Vagina (tissue), 2 donors: ENCODE measurements at regions not wholly inside any gene's neighbourhood (a gene's known extent, or its start where the extent isn't known, plus 50 kb on each side); places are given as distances from the start of the nearest gene placed in this dataset.
"Not testable (repeated sequence)": the region's sequence is repeated elsewhere in the genome, so short reads cannot be mapped to it uniquely, and the experiment has no call there.

Experiments used
- DNase-seq, 2 donors: peaks; one replicate each; pipeline ENCODE4 v3.0.0-alpha.2; 2017; ENCODE audit errors: extremely low spot score in 2 of 2
- H3K27ac ChIP-seq: fragments of 200-600 bp; sonication (generic); one replicate; pipeline ENCODE4 v1.5.1; 2019
- H3K27me3 ChIP-seq: fragments of 200-600 bp; sonication (generic); one replicate; pipeline ENCODE4 v1.5.1; 2019
- H3K36me3 ChIP-seq, 2 donors: fragments of 200-600 bp; sonication (generic); one replicate each; pipeline ENCODE4 v1.5.1; 2017 to 2019
- H3K4me1 ChIP-seq: fragments of 200-600 bp; sonication (generic); one replicate; pipeline ENCODE4 v1.5.1; 2019
- H3K4me3 ChIP-seq, 2 donors: fragments of 200-600 bp; sonication (generic); 1 replicate in 1 of 2; 2 replicates in 1 of 2; pipeline ENCODE4 v1.5.1; 2016 to 2019
- H3K9me3 ChIP-seq: fragments of 200-600 bp; sonication (generic); one replicate; pipeline ENCODE4 v1.5.1; 2019
- POLR2A ChIP-seq, 2 donors: fragments of 450-650 bp; IDR thresholded peaks; one replicate each; pipeline ENCODE4 v1.6.1; 2017; ENCODE audit warnings: antibody characterized with exemption in 2 of 2, mild to moderate bottlenecking in 2 of 2, moderate library complexity in 2 of 2
- POLR2AphosphoS5 ChIP-seq, 2 donors: sonication (generic); formaldehyde crosslinking; IDR thresholded peaks; one replicate each; pipeline ENCODE4 v1.9.0; 2017; ENCODE audit warnings: antibody characterized with exemption in 2 of 2, mild to moderate bottlenecking in 2 of 2, low read depth in 1 of 2; ENCODE audit not compliant: insufficient read depth in 1 of 2
- intact Hi-C: fragments of 100-400 bp; cut with DNase I; formaldehyde crosslinking; loops from one replicate; pipeline ENCODE4 v1.15.1; 2023
- TF ChIP-seq, protein P1 (sequence below), 3 experiments: fragments of 450-650 bp in 2 of 3; fragments of 200-600 bp in 1 of 3; sonication (generic) in 1 of 3; IDR thresholded peaks; one replicate each; pipeline ENCODE4 v1.5.1; 2017 to 2019; ENCODE audit warnings: antibody characterized with exemption in 3 of 3, mild to moderate bottlenecking in 2 of 3, moderate library complexity in 2 of 3

DNA sequence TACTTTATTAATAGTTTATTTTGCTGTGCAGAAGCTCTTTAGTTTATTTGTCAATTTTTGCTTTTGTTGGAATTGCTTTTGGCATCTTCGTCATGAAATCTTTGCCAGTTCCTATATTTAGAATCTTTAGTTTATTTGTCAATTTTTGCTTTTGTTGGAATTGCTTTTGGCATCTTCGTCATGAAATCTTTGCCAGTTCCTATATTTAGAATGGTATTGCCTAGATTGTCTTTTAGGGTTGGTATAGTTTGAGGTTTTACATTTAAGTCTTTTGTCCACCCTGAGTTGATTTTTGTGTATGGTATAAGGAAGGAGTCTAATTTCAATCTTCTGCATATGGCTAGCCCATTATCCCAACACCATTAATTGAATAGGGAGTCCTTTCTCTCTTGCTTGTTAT lies 93.9 kb upstream of the TCF21 start:
- H3K9me3 ChIP-seq, H3K27me3 ChIP-seq, intact Hi-C loops, H3K4me1 ChIP-seq, DNase-seq, H3K4me3 ChIP-seq, H3K27ac ChIP-seq, H3K36me3 ChIP-seq: not testable (repeated sequence)

DNA sequence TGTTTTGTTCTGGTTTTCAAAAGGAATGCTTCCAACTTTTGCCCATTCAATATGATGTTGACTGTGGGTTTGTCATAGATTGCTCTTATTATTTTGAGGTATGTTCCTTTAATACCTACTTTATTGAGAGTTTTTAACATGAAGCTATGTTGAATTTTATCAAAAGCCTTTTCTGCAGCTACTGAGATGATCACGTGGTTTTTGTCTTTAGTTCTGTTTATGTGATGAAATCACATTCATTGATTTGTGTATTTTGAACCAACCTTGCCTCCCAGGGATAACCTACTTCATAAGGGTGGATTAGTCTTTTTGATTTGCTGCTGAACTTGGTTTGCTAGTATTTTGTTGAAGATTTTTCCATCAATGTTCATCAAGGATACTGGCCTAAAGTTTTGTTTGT lies 92.7 kb upstream of the TCF21 start:
- no peaks in the 10 kb centered on the region for H3K4me1 ChIP-seq
- H3K27me3 ChIP-seq = no peaks in the 10 kb centered on the region
- H3K36me3 ChIP-seq = no peaks in the 10 kb centered on the region
- intact Hi-C loops = no loop called here
- no peak overlapping the region for H3K4me3 ChIP-seq
- no peaks in the 10 kb centered on the region for H3K9me3 ChIP-seq
- DNase-seq = no peak
- TF ChIP-seq POLR2AphosphoS5 (IDR thresholded peaks at IDR 0.05; ENCODE audit: insufficient read depth in 1 of 2, low read depth in 1 of 2) (no peak), POLR2A (IDR thresholded peaks at IDR 0.05) (no peak)
- TF ChIP-seq, protein P1, sequence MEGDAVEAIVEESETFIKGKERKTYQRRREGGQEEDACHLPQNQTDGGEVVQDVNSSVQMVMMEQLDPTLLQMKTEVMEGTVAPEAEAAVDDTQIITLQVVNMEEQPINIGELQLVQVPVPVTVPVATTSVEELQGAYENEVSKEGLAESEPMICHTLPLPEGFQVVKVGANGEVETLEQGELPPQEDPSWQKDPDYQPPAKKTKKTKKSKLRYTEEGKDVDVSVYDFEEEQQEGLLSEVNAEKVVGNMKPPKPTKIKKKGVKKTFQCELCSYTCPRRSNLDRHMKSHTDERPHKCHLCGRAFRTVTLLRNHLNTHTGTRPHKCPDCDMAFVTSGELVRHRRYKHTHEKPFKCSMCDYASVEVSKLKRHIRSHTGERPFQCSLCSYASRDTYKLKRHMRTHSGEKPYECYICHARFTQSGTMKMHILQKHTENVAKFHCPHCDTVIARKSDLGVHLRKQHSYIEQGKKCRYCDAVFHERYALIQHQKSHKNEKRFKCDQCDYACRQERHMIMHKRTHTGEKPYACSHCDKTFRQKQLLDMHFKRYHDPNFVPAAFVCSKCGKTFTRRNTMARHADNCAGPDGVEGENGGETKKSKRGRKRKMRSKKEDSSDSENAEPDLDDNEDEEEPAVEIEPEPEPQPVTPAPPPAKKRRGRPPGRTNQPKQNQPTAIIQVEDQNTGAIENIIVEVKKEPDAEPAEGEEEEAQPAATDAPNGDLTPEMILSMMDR (IDR thresholded peaks at IDR 0.05) = no peak
- H3K27ac ChIP-seq = no peak overlapping the region

DNA sequence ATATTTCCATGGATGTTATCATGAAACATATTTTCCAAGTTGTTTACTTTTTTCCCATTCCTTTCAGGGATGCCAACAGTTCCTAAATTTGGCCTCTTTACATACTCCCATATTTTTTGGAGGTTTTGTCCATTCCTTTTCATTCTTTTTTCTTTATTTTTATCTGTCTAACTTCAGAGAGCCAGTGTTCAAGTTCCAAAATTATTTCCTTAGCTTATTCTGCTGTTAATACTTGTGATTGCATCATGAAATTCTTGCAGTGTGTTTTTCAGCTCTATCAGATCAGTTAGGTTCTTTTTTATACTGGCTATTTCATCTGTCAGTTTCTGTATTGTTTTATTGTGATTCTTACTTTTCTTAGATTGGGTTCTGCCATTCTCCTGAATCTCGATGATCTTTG lies 89.9 kb upstream of the TCF21 start:
- intact Hi-C loops = no loop called here
- Histone ChIP-seq H3K27me3 (no peaks in the 10 kb centered on the region), H3K4me1 (no peaks in the 10 kb centered on the region), H3K4me3 (no peak overlapping the region), H3K36me3 (no peaks in the 10 kb centered on the region), H3K27ac (no peak overlapping the region), H3K9me3 (no peaks in the 10 kb centered on the region)
- DNase-seq = no peak
- no peak for TF ChIP-seq POLR2AphosphoS5 (IDR thresholded peaks at IDR 0.05; ENCODE audit: insufficient read depth in 1 of 2, low read depth in 1 of 2)
- no peak for TF ChIP-seq POLR2A (IDR thresholded peaks at IDR 0.05)
- TF ChIP-seq, protein P1 (IDR thresholded peaks at IDR 0.05) = no peak

DNA sequence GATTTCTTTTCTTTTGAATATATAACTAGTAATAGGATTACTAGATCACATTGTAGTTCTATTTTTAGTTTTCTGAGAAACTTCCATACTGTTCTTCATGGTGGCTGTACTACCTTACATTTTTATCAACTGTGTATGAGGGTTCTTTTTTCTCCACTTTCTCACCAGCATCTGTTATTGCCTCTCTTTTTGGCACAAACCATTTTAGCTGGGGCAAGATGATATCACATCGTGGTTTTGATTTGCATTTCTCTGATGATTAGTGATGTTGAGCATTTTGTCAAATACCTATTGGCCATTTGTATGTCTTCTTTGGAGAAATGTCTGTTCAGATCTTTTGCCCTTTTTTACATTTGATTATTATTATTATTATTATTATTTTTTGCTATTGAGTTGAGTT lies 86.1 kb upstream of the TCF21 start:
- H3K4me3 ChIP-seq = no peak overlapping the region
- no peak overlapping the region for H3K27ac ChIP-seq
- no peak for DNase-seq
- H3K9me3 ChIP-seq = no peaks in the 10 kb centered on the region
- H3K27me3 ChIP-seq = no peaks in the 10 kb centered on the region
- TF ChIP-seq POLR2A (IDR thresholded peaks at IDR 0.05) = no peak
- no peak for TF ChIP-seq POLR2AphosphoS5 (IDR thresholded peaks at IDR 0.05; ENCODE audit: insufficient read depth in 1 of 2, low read depth in 1 of 2)
- TF ChIP-seq, protein P1 (IDR thresholded peaks at IDR 0.05) = no peak
- intact Hi-C loops = no loop called here
- no peaks in the 10 kb centered on the region for H3K36me3 ChIP-seq
- H3K4me1 ChIP-seq = no peaks in the 10 kb centered on the region

DNA sequence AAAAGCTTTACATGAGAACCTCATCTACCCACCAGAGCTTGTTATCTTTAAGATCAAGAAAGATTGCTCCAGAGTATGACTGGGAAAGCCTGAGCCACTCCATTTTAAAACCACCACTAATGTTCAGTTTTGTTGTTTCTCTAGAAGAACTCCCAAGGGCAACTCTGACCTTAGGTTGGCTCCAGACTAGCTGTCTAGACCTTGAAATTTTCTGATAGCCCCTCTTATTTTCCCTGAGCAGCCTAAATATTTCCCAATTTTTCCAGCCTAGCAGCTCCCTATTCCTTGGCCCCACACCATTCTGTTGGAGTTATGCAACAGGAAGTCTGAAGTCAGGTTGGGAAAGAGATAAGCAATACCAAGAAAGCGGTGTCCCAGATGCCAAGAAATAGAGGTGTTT lies 84.6 kb upstream of the TCF21 start:
- Histone ChIP-seq H3K9me3 (no peaks in the 10 kb centered on the region), H3K27me3 (no peaks in the 10 kb centered on the region), H3K4me3 (no peak overlapping the region), H3K27ac (no peak overlapping the region), H3K4me1 (no peaks in the 10 kb centered on the region), H3K36me3 (no peaks in the 10 kb centered on the region)
- intact Hi-C loops = no loop called here
- no peak for DNase-seq
- no peak for TF ChIP-seq POLR2A (IDR thresholded peaks at IDR 0.05)
- TF ChIP-seq, protein P1 (IDR thresholded peaks at IDR 0.05) = no peak
- TF ChIP-seq POLR2AphosphoS5 (IDR thresholded peaks at IDR 0.05; ENCODE audit: insufficient read depth in 1 of 2, low read depth in 1 of 2) = no peak

DNA sequence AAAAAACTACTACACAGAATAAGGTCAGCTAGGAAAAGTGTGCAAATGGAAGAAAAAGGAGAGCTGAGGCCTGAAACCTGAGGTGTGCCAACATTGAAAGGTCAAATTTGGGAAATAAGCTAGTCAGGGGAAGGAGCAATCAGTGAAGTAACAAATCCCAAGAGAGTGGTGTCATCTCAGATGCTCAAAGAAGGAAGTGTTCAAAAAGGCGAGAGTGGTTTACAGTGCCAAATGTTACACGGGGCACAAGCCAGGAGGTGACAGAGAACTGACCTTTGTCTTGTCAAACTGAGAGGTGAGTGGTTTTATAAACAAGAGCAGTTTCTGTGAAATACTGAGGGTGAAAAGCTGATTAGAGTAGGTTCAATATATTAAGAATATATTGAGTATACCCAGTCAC lies 83.0 kb upstream of the TCF21 start:
- TF ChIP-seq POLR2AphosphoS5 (IDR thresholded peaks at IDR 0.05; ENCODE audit: insufficient read depth in 1 of 2, low read depth in 1 of 2) (no peak), POLR2A (IDR thresholded peaks at IDR 0.05) (no peak)
- TF ChIP-seq, protein P1 (IDR thresholded peaks at IDR 0.05) = no peak
- H3K27ac ChIP-seq = no peak overlapping the region
- intact Hi-C loops = no loop called here
- H3K4me1 ChIP-seq = no peaks in the 10 kb centered on the region
- H3K4me3 ChIP-seq = no peak overlapping the region
- no peaks in the 10 kb centered on the region for H3K36me3 ChIP-seq
- DNase-seq = no peak
- H3K9me3 ChIP-seq = no peaks in the 10 kb centered on the region
- no peaks in the 10 kb centered on the region for H3K27me3 ChIP-seq
